CD4-positive, alpha-beta T cell (primary cell): ENCODE measurements at regions not wholly inside any gene's neighbourhood (a gene's known extent, or its start where the extent isn't known, plus 50 kb on each side); places are given as distances from the start of the nearest gene placed in this dataset.

Experiments
- ATAC-seq: fragments of 200-7000 bp; cut with Tn5 transposase; one replicate; pipeline ENCODE4 v1.10.0; 2022; ENCODE audit warnings: mild to moderate bottlenecking; ENCODE audit not compliant: poor library complexity
- CTCF ChIA-PET: fragments of 350-600 bp; sonication (Branson Sonifier 250); formaldehyde crosslinking; loops from one replicate; lab custom pipeline; 2021; ENCODE audit warnings: antibody characterized with exemption, inconsistent platforms; lab: Charles Lee
- POLR2A ChIA-PET: fragments of 350-600 bp; sonication (Branson Sonifier 250); formaldehyde crosslinking; loops from one replicate; lab custom pipeline; 2021; ENCODE audit warnings: antibody characterized with exemption, inconsistent platforms; lab: Charles Lee
- DNase-seq, 14 experiments: peaks; one replicate each; pipeline ENCODE4 v3.0.0-alpha.2; 2013 to 2020; ENCODE audit warnings: mixed read lengths in 2 of 14
- H3K27ac ChIP-seq, 2 donors: one replicate each; pipeline versions ENCODE4 v1.5.1 to v1.7.0; 2013; ENCODE audit warnings: low read length in 2 of 2, low read depth in 1 of 2, mild to moderate bottlenecking in 1 of 2
- H3K27me3 ChIP-seq, 2 experiments: 1 replicate in 1 of 2; 2 replicates in 1 of 2; pipeline versions ENCODE4 v1.6.1 to v1.7.0; 2013; ENCODE audit warnings: low read length in 2 of 2, control low read depth in 1 of 2, mild to moderate bottlenecking in 1 of 2, moderate library complexity in 1 of 2; ENCODE audit not compliant: insufficient read depth in 2 of 2, control insufficient read depth in 1 of 2
- H3K36me3 ChIP-seq: one replicate; pipeline ENCODE4 v1.6.1; 2013; ENCODE audit warnings: low read length, control low read depth; ENCODE audit not compliant: insufficient read depth
- H3K4me1 ChIP-seq: one replicate; pipeline ENCODE4 v1.6.1; 2013; ENCODE audit warnings: low read length, control low read depth; ENCODE audit not compliant: insufficient read depth
- H3K4me3 ChIP-seq: one replicate; pipeline ENCODE4 v1.5.1; 2013; ENCODE audit warnings: mild to moderate bottlenecking, low read length, moderate library complexity
- H3K9me3 ChIP-seq, 2 experiments: 1 replicate in 1 of 2; 2 replicates in 1 of 2; pipeline versions ENCODE4 v1.6.1 to v1.7.0; 2013; ENCODE audit warnings: low read length in 2 of 2, mild to moderate bottlenecking in 2 of 2, control low read depth in 1 of 2, moderate library complexity in 1 of 2; ENCODE audit not compliant: control insufficient read depth in 1 of 2, insufficient read depth in 1 of 2
- H3K27ac Mint-ChIP-seq: one replicate; pipeline ENCODE4 v1.8.0; 2020; ENCODE audit warnings: mixed read lengths
- H3K27me3 Mint-ChIP-seq: one replicate; pipeline ENCODE4 v1.8.0; 2021; ENCODE audit warnings: mixed read lengths
- H3K36me3 Mint-ChIP-seq: one replicate; pipeline ENCODE4 v1.8.0; 2021; ENCODE audit warnings: low read depth, mixed read lengths
- H3K4me1 Mint-ChIP-seq: one replicate; pipeline ENCODE4 v1.8.0; 2021; ENCODE audit warnings: low read depth, mixed read lengths
- H3K4me3 Mint-ChIP-seq: one replicate; pipeline ENCODE4 v1.8.0; 2020; ENCODE audit warnings: mild to moderate bottlenecking, mixed read lengths
- H3K9me3 Mint-ChIP-seq: one replicate; pipeline ENCODE4 v1.8.0; 2020; ENCODE audit warnings: mixed read lengths
- intact Hi-C, 2 experiments: fragments of 100-400 bp; cut with DNase I in 1 of 2; cut with micrococcal nuclease in 1 of 2; formaldehyde crosslinking; loops; one replicate each; pipeline versions ENCODE4 v1.15.1 to v1.9.0; 2023 to 2025; cut with DNase I, micrococcal nuclease
- TF ChIP-seq, protein P1 (sequence below): fragments of 200-600 bp; IDR thresholded peaks from one replicate; pipeline ENCODE4 v1.8.0; 2022; ENCODE audit warnings: antibody characterized with exemption, mild to moderate bottlenecking

DNA sequence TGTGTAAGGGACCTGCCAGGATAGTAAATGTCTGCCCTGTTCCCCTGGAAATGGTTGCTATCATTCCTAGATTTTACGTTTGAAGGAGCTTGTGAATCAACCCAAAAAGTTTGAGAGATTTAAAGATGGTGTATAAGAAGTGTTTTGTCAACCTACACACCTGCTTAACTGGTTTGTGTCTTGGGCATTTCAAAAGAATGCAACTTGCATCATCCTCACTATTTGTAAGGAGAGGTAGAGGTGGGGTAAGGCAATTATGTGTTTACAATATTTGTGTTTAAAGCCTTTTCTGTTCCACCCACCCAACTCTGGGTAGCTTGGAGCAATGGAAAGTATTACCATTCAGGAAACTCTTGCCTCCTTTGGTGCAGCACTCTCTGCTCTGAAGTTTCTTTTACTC is 314.2 kb upstream of the RARB start:
- Mint-ChIP-seq H3K4me3 (no peak overlapping the region), H3K9me3 (no peaks in the 10 kb centered on the region), H3K27ac (no peak overlapping the region), H3K27me3 (no peaks in the 10 kb centered on the region), H3K4me1 (no peaks in the 10 kb centered on the region), H3K36me3 (no peaks in the 10 kb centered on the region)
- DNase-seq (no peak), ATAC-seq (no peak)
- H3K9me3 ChIP-seq = peaks cover 0 to 3% of the 10 kb centered on the region in 2 experiments
- intact Hi-C loops = no loop called here
- POLR2A ChIA-PET = no interaction called here
- H3K27me3 ChIP-seq = no peaks in the 10 kb centered on the region
- no peaks in the 10 kb centered on the region for H3K4me1 ChIP-seq
- TF ChIP-seq, protein P1, sequence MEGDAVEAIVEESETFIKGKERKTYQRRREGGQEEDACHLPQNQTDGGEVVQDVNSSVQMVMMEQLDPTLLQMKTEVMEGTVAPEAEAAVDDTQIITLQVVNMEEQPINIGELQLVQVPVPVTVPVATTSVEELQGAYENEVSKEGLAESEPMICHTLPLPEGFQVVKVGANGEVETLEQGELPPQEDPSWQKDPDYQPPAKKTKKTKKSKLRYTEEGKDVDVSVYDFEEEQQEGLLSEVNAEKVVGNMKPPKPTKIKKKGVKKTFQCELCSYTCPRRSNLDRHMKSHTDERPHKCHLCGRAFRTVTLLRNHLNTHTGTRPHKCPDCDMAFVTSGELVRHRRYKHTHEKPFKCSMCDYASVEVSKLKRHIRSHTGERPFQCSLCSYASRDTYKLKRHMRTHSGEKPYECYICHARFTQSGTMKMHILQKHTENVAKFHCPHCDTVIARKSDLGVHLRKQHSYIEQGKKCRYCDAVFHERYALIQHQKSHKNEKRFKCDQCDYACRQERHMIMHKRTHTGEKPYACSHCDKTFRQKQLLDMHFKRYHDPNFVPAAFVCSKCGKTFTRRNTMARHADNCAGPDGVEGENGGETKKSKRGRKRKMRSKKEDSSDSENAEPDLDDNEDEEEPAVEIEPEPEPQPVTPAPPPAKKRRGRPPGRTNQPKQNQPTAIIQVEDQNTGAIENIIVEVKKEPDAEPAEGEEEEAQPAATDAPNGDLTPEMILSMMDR = no peak
- H3K4me3 ChIP-seq = no peak overlapping the region
- CTCF ChIA-PET = no interaction called here
- no peaks in the 10 kb centered on the region for H3K36me3 ChIP-seq
- H3K27ac ChIP-seq = no peak overlapping the region

DNA sequence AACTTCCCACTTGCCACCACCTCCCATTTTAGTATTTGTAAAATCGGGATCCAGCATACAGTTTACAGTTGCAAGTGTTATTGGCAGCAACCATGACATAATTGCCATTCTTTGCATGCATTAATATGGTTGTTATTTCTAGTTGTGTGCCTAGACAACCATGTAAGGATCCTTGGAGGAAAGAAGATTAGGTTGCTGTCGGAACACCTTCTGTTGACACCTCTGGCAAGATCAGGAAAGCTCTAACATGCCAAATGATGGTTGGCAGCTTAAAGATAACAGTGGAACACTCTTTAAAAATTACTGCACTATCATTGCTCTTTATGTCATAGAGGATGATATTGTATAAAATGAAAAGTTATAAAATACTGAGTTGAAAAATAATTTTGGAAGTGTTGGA is 313.5 kb upstream of the RARB start:
- no peak for ATAC-seq
- no peak for DNase-seq
- POLR2A ChIA-PET = no interaction called here
- Histone ChIP-seq H3K9me3 (peaks cover 0 to 3% of the 10 kb centered on the region in 2 experiments), H3K4me1 (no peaks in the 10 kb centered on the region), H3K36me3 (no peaks in the 10 kb centered on the region), H3K27ac (no peak overlapping the region), H3K4me3 (no peak overlapping the region), H3K27me3 (no peaks in the 10 kb centered on the region)
- intact Hi-C loops = no loop called here
- TF ChIP-seq, protein P1 = no peak
- Mint-ChIP-seq H3K27me3 (no peaks in the 10 kb centered on the region), H3K27ac (no peak overlapping the region), H3K9me3 (no peaks in the 10 kb centered on the region), H3K36me3 (no peaks in the 10 kb centered on the region), H3K4me3 (no peak overlapping the region), H3K4me1 (no peaks in the 10 kb centered on the region)
- CTCF ChIA-PET = no interaction called here

DNA sequence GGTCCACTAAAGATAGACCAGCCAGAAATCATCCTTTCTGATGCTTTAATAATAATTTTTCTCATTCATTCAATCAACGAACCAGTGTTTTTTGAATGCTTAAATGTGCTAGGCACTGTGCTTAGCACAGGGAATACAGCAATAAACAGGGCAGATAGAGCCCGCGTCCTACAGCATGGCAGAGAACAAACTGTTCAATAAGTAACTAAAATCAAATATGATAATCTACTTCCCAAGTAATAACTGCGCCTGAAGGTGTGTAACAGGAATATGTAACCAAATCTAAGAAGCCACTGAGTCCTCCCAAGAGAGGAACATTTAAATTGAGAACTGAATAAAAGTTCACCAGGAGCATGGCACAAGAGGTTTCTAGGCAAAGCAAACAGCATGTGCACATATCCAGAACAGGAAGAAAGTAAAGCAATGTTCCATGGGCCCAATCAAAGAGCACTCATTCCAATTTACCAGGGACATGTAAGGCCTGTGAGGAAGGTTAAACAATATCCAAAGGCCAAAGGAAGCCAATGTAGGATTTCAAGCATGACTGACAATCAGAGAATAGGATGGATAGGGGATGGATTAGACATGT is 311.0 kb upstream of the RARB start:
- Mint-ChIP-seq H3K36me3 (no peaks in the 10 kb centered on the region), H3K9me3 (peaks cover 4% of the 10 kb centered on the region), H3K4me1 (no peaks in the 10 kb centered on the region), H3K27me3 (no peaks in the 10 kb centered on the region), H3K27ac (no peak overlapping the region), H3K4me3 (no peak overlapping the region)
- no peak for ATAC-seq
- H3K27me3 ChIP-seq = no peaks in the 10 kb centered on the region
- H3K4me1 ChIP-seq = no peaks in the 10 kb centered on the region
- ChIA-PET CTCF (no interaction called here), POLR2A (no interaction called here)
- H3K9me3 ChIP-seq = no peaks in the 10 kb centered on the region
- H3K27ac ChIP-seq = no peak overlapping the region
- no peak overlapping the region for H3K4me3 ChIP-seq
- intact Hi-C loops = no loop called here
- no peaks in the 10 kb centered on the region for H3K36me3 ChIP-seq
- DNase-seq = no peak
- TF ChIP-seq, protein P1 = no peak
